Liver (tissue), 8 donors: ENCODE measurements at regions not wholly inside any gene's neighbourhood (a gene's known extent, or its start where the extent isn't known, plus 50 kb on each side); places are given as distances from the start of the nearest gene placed in this dataset.

ENCODE experiments used
- DNase-seq: peaks from one replicate; pipeline ENCODE4 v3.0.0-alpha.2; 2017; ENCODE audit warnings: low spot score
- H3K27ac ChIP-seq, 2 donors: one replicate each; pipeline ENCODE4 v1.7.0; 2013; ENCODE audit warnings: inconsistent platforms in 2 of 2, low read length in 2 of 2, control low read depth in 1 of 2, low read depth in 1 of 2, mild to moderate bottlenecking in 1 of 2
- H3K27me3 ChIP-seq, 4 donors: one replicate each; pipeline versions ENCODE4 v1.6.1 to v1.7.0; 2013; ENCODE audit warnings: low read length in 3 of 4, inconsistent platforms in 1 of 4, mild to moderate bottlenecking in 1 of 4, moderate library complexity in 1 of 4; ENCODE audit not compliant: control insufficient read depth in 4 of 4, insufficient read depth in 4 of 4
- H3K36me3 ChIP-seq, 4 donors: one replicate each; pipeline versions ENCODE4 v1.6.1 to v1.7.0; 2013; ENCODE audit warnings: low read length in 3 of 4, mild to moderate bottlenecking in 3 of 4, low read depth in 1 of 4, moderate library complexity in 1 of 4; ENCODE audit not compliant: control insufficient read depth in 4 of 4, insufficient read depth in 3 of 4
- H3K4me1 ChIP-seq, 4 donors: one replicate each; pipeline versions ENCODE4 v1.6.1 to v1.7.0; 2013; ENCODE audit warnings: low read length in 3 of 4, mild to moderate bottlenecking in 3 of 4, moderate library complexity in 1 of 4; ENCODE audit not compliant: control insufficient read depth in 4 of 4, insufficient read depth in 4 of 4
- H3K4me3 ChIP-seq, 3 donors: one replicate each; pipeline versions ENCODE4 v1.6.1 to v1.7.0; 2013; ENCODE audit warnings: low read length in 3 of 3, control low read depth in 1 of 3, low read depth in 1 of 3, mild to moderate bottlenecking in 1 of 3
- H3K9ac ChIP-seq, 2 donors: one replicate each; pipeline ENCODE4 v1.7.0; 2013; ENCODE audit warnings: low read length in 2 of 2, mild to moderate bottlenecking in 2 of 2, moderate library complexity in 2 of 2, control low read depth in 1 of 2, low read depth in 1 of 2
- H3K9me3 ChIP-seq, 4 donors: one replicate each; pipeline versions ENCODE4 v1.6.1 to v1.7.0; 2013; ENCODE audit warnings: low read length in 3 of 4; ENCODE audit not compliant: control insufficient read depth in 4 of 4
- CTCF ChIP-seq: fragments of 150-350 bp; IDR thresholded peaks from 2 replicates; pipeline ENCODE4 v1.5.1; 2017; ENCODE audit warnings: improper control_type of control experiment, low read depth, low read length; ENCODE audit not compliant: missing input control
- FOXA1 ChIP-seq: IDR thresholded peaks from 2 replicates; pipeline ENCODE4 v1.6.1; 2016; ENCODE audit warnings: antibody characterized with exemption
- FOXA2 ChIP-seq: IDR thresholded peaks from 2 replicates; pipeline ENCODE4 v1.6.1; 2016; ENCODE audit warnings: antibody characterized with exemption
- GABPA ChIP-seq, 2 donors: IDR thresholded peaks in 1 of 2; conservative IDR thresholded peaks in 1 of 2; 2 replicates each; pipeline ENCODE4 v1.6.1; 2016; ENCODE audit warnings: antibody characterized with exemption in 2 of 2, mild to moderate bottlenecking in 1 of 2, moderate library complexity in 1 of 2
- HNF4A ChIP-seq, 2 donors: conservative IDR thresholded peaks; 2 replicates each; pipeline ENCODE4 v1.6.1; 2016; ENCODE audit warnings: antibody characterized with exemption in 2 of 2, mild to moderate bottlenecking in 2 of 2
- NR2F2 ChIP-seq: IDR thresholded peaks from 2 replicates; pipeline ENCODE4 v1.6.1; 2016; ENCODE audit warnings: antibody characterized with exemption
- RAD21 ChIP-seq, 2 donors: IDR thresholded peaks; 2 replicates each; pipeline ENCODE4 v1.6.1; 2016; ENCODE audit warnings: antibody characterized with exemption in 2 of 2, mild to moderate bottlenecking in 2 of 2
- RXRA ChIP-seq, 2 donors: IDR thresholded peaks; 2 replicates each; pipeline ENCODE4 v1.6.1; 2017 to 2018; ENCODE audit warnings: antibody characterized with exemption in 2 of 2, mild to moderate bottlenecking in 1 of 2
- WGBS: extraction: QIAGEN DNeasy Blood & Tissue Kit; methylation state at CpG from one replicate; pipeline ENCODE4 v1.1.7; 2013; 5-methylcytosine and 5-hydroxymethylcytosine counted together
- TF ChIP-seq, protein P1 (sequence below): IDR thresholded peaks from 2 replicates; pipeline ENCODE4 v1.6.1; 2016; ENCODE audit warnings: antibody characterized with exemption
- donor health status: healthy.
- donor health status: healthy.
- donor health status: healthy.
- donor health status: healthy.
- donor health status: healthy.

GRCh38 chr13:72303941-72304746 lies 423.3 kb downstream of the MZT1 start:
- H3K27ac ChIP-seq: no peak overlapping the region
- no peak overlapping the region for H3K9ac ChIP-seq
- no peaks in the 10 kb centered on the region for H3K36me3 ChIP-seq
- no peaks in the 10 kb centered on the region for H3K4me1 ChIP-seq
- no peak overlapping the region for H3K4me3 ChIP-seq
- H3K27me3 ChIP-seq: no peaks in the 10 kb centered on the region
- no peaks in the 10 kb centered on the region for H3K9me3 ChIP-seq
- peak in 1 of 2 donors; percentile 11 for TF ChIP-seq RXRA (IDR thresholded peaks at IDR 0.05)
- TF ChIP-seq FOXA1: no peak
- 67% methylated on average over 7 of the region's 7 CpGs for WGBS
- DNase-seq: no peak

- Histone ChIP-seq H3K36me3 (no peaks in the 10 kb centered on the region), H3K27me3 (no peaks in the 10 kb centered on the region), H3K9me3 (no peaks in the 10 kb centered on the region), H3K27ac (no peak overlapping the region), H3K4me3 (no peak overlapping the region), H3K9ac (no peak overlapping the region), H3K4me1 (no peaks in the 10 kb centered on the region)
- 73% methylated on average over 3 of the region's 3 CpGs for WGBS
- DNase-seq: no peak
- TF ChIP-seq NR2F2 (peak; percentile 82), FOXA2 (no peak)
Measured at GRCh38 chr13:72296246-72296645, 429.2 kb upstream of the DACH1 start.

DNA sequence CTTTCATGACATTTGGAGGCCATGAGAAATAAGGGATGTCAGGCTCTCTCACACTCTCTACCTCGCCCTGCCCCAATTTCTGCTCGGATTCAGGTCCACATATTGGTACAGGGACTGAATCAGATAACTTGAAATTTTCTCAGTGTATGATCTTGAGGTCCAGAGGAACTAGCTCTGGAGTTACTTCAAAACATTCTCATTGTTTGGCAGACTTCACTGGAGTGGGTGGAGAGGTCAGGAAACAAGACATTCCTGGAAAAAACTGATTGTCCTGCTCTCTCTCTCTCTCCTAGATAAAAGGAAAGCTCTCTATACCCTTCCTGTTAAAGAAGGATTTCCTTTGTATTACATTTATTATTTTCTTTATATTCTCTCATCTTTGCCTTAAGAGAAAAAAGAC lies 428.1 kb upstream of the DACH1 start:
- WGBS: 65% methylated on average over 2 of the region's 2 CpGs
- Histone ChIP-seq H3K9me3 (no peaks in the 10 kb centered on the region), H3K9ac (no peak overlapping the region), H3K4me3 (no peak overlapping the region), H3K27me3 (no peaks in the 10 kb centered on the region), H3K27ac (no peak overlapping the region), H3K36me3 (no peaks in the 10 kb centered on the region), H3K4me1 (no peaks in the 10 kb centered on the region)
- TF ChIP-seq, protein P1, sequence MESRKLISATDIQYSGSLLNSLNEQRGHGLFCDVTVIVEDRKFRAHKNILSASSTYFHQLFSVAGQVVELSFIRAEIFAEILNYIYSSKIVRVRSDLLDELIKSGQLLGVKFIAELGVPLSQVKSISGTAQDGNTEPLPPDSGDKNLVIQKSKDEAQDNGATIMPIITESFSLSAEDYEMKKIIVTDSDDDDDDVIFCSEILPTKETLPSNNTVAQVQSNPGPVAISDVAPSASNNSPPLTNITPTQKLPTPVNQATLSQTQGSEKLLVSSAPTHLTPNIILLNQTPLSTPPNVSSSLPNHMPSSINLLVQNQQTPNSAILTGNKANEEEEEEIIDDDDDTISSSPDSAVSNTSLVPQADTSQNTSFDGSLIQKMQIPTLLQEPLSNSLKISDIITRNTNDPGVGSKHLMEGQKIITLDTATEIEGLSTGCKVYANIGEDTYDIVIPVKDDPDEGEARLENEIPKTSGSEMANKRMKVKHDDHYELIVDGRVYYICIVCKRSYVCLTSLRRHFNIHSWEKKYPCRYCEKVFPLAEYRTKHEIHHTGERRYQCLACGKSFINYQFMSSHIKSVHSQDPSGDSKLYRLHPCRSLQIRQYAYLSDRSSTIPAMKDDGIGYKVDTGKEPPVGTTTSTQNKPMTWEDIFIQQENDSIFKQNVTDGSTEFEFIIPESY: no peak
- no peak for TF ChIP-seq FOXA1
- TF ChIP-seq CTCF: no peak
- no peak for TF ChIP-seq FOXA2
- TF ChIP-seq GABPA (IDR thresholded peaks at IDR 0.05 in 1 of 2, conservative IDR thresholded peaks at IDR 0.05 in 1 of 2): no peak
- TF ChIP-seq RAD21 (IDR thresholded peaks at IDR 0.05): no peak
- peak; percentile 92 for TF ChIP-seq NR2F2
- TF ChIP-seq HNF4A (conservative IDR thresholded peaks at IDR 0.05): no peak
- DNase-seq: no peak
